Aorta (tissue), 5 donors: ENCODE measurements at regions not wholly inside any gene's neighbourhood (a gene's known extent, or its start where the extent isn't known, plus 50 kb on each side); places are given as distances from the start of the nearest gene placed in this dataset.
"Not testable (repeated sequence)": the region's sequence is repeated elsewhere in the genome, so short reads cannot be mapped to it uniquely, and the experiment has no call there.

Experiments used
- ATAC-seq: fragments of 200-7000 bp; cut with Tn5 transposase; one replicate; pipeline ENCODE4 v1.9.1; 2022; ENCODE audit warnings: moderate library complexity; ENCODE audit not compliant: low FRiP score
- DNase-seq, 2 donors: peaks; one replicate each; pipeline ENCODE4 v3.0.0-alpha.2; 2020
- H3K27ac ChIP-seq, 2 donors: one replicate each; pipeline ENCODE4 v1.5.1; 2013; ENCODE audit warnings: low read length in 2 of 2, mild to moderate bottlenecking in 2 of 2, moderate library complexity in 2 of 2, control low read depth in 1 of 2, inconsistent platforms in 1 of 2, low read depth in 1 of 2
- H3K27me3 ChIP-seq, 2 donors: one replicate each; pipeline ENCODE4 v1.6.1; 2013; ENCODE audit warnings: control low read depth in 1 of 2, low read length in 1 of 2, mild to moderate bottlenecking in 1 of 2, moderate library complexity in 1 of 2; ENCODE audit not compliant: insufficient read depth in 2 of 2, control insufficient read depth in 1 of 2
- H3K36me3 ChIP-seq, 2 donors: one replicate each; pipeline ENCODE4 v1.6.1; 2013; ENCODE audit warnings: control low read depth in 1 of 2, low read length in 1 of 2, mild to moderate bottlenecking in 1 of 2; ENCODE audit not compliant: insufficient read depth in 2 of 2, control insufficient read depth in 1 of 2
- H3K4me1 ChIP-seq, 2 donors: one replicate each; pipeline ENCODE4 v1.6.1; 2013; ENCODE audit warnings: low read length in 2 of 2, control low read depth in 1 of 2, mild to moderate bottlenecking in 1 of 2, moderate library complexity in 1 of 2; ENCODE audit not compliant: insufficient read depth in 2 of 2, control insufficient read depth in 1 of 2
- H3K4me3 ChIP-seq, 2 donors: one replicate each; pipeline ENCODE4 v1.5.1; 2013; ENCODE audit warnings: low read length in 2 of 2, control low read depth in 1 of 2, mild to moderate bottlenecking in 1 of 2
- H3K9me3 ChIP-seq: one replicate; pipeline ENCODE4 v1.6.1; 2013; ENCODE audit warnings: mild to moderate bottlenecking, low read length; ENCODE audit not compliant: control insufficient read depth
- WGBS, 2 donors: extraction: QIAGEN DNeasy Blood & Tissue Kit; methylation state at CpG; one replicate each; pipeline ENCODE4 v1.1.7; 2013; 5-methylcytosine and 5-hydroxymethylcytosine counted together
- intact Hi-C, 2 donors: fragments of 100-400 bp; cut with DNase I; formaldehyde crosslinking; loops; one replicate each; pipeline versions ENCODE4 v1.14.2 to v1.15.0; 2022
- donor health status: healthy with polysubstance abuse.
- donor health status: Bipolar disorder and iron deficiency.
- donor health status: DM: no; HTN: no; CAD: no.
- donor health status: DM: no; HTN: no; CAD: no.
- donor health status: DM: yes; HTN: yes; CAD: no.

GRCh38 chr2:131836116-131836515 lies 308.4 kb downstream of the CCDC74A start:
- H3K36me3 ChIP-seq, ATAC-seq, H3K27me3 ChIP-seq, H3K27ac ChIP-seq, H3K4me1 ChIP-seq, H3K4me3 ChIP-seq, H3K9me3 ChIP-seq, intact Hi-C loops, DNase-seq: not testable (repeated sequence)
- 90 to 91% methylated on average over 10 to 11 of the region's 11 CpGs for WGBS, 2 donors

DNA sequence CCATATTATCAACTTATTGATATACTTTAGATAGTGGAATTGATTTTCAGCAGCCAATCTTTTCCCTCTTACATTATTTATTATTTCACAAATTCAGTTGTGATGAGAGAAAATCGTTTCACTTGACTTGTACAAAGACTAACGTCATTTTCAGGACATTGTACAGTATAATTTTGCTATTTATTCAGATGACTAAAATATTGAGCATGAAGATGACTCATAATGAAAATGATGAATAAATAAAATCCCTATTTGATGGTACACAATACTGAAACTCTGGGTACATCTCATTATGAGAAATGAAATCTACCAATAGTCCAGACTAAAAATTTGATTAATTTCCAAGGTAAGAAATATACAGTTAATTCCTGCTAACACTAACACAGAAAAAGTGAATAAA lies 316.4 kb downstream of the CCDC74A start:
- WGBS, 2 donors = 35 to 47% methylated on average over 2 of the region's 2 CpGs

GRCh38 chr2:131856202-131856601 lies 305.6 kb downstream of the ANKRD30BL start:
- DNase-seq, ATAC-seq, H3K9me3 ChIP-seq, H3K27ac ChIP-seq, H3K4me3 ChIP-seq, intact Hi-C loops, H3K4me1 ChIP-seq, H3K27me3 ChIP-seq, H3K36me3 ChIP-seq: not testable (repeated sequence)
- 8 to 15% methylated on average over 1 of the region's 1 CpG for WGBS, 2 donors

More for the DNA sequence above, 316.4 kb downstream of the CCDC74A start:
- H3K4me3 ChIP-seq, H3K27ac ChIP-seq, H3K9me3 ChIP-seq, H3K4me1 ChIP-seq, DNase-seq, H3K27me3 ChIP-seq, ATAC-seq, H3K36me3 ChIP-seq, intact Hi-C loops: not testable (repeated sequence)

GRCh38 chr2:131858197-131858596 lies 303.6 kb downstream of the ANKRD30BL start:
- H3K27me3 ChIP-seq, H3K36me3 ChIP-seq, H3K4me3 ChIP-seq, H3K9me3 ChIP-seq, DNase-seq, H3K27ac ChIP-seq, intact Hi-C loops, H3K4me1 ChIP-seq, ATAC-seq: not testable (repeated sequence)
- 3 to 4% methylated on average over 3 of the region's 3 CpGs for WGBS, 2 donors
